Fibroblast of mammary gland (primary cell): ENCODE measurements at regions not wholly inside any gene's neighbourhood (a gene's known extent, or its start where the extent isn't known, plus 50 kb on each side); places are given as distances from the start of the nearest gene placed in this dataset.
"Not testable (repeated sequence)": the region's sequence is repeated elsewhere in the genome, so short reads cannot be mapped to it uniquely, and the experiment has no call there.

Source experiments
- DNase-seq: peaks from one replicate; pipeline ENCODE4 v3.0.0-alpha.2; 2010; ENCODE audit warnings: low read depth
- H3K4me3 ChIP-seq: 2 replicates; pipeline ENCODE4 v1.5.1; 2011; ENCODE audit warnings: low read depth, mild to moderate bottlenecking, low read length, moderate library complexity; ENCODE audit not compliant: control insufficient read depth
- TF ChIP-seq, protein P1 (sequence below): conservative IDR thresholded peaks from 2 replicates; pipeline ENCODE4 v1.5.1; 2011; ENCODE audit warnings: low read depth, low read length, inconsistent platforms; ENCODE audit not compliant: control insufficient read depth, insufficient read depth

DNA sequence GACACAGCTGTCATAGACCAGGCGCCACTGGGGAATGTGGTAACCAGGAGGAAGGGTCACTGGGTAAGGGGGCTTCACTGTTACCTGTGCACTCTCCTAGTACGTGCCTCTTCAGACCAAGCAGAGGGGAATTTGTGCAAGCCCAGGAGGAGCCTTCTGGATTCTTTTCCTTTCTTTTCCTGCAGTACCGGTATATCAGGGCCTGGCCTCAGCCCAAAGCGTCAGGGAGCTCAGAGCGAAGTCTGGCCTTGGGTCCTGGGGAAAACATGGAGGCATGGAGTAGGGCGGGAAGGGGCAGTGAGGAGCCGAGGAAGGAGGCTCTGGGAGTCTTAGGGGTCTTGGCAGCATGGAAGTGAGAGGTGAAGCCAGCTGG, 133.6 kb upstream of the GDF10 start:
- H3K4me3 ChIP-seq = no peak overlapping the region
- TF ChIP-seq, protein P1, sequence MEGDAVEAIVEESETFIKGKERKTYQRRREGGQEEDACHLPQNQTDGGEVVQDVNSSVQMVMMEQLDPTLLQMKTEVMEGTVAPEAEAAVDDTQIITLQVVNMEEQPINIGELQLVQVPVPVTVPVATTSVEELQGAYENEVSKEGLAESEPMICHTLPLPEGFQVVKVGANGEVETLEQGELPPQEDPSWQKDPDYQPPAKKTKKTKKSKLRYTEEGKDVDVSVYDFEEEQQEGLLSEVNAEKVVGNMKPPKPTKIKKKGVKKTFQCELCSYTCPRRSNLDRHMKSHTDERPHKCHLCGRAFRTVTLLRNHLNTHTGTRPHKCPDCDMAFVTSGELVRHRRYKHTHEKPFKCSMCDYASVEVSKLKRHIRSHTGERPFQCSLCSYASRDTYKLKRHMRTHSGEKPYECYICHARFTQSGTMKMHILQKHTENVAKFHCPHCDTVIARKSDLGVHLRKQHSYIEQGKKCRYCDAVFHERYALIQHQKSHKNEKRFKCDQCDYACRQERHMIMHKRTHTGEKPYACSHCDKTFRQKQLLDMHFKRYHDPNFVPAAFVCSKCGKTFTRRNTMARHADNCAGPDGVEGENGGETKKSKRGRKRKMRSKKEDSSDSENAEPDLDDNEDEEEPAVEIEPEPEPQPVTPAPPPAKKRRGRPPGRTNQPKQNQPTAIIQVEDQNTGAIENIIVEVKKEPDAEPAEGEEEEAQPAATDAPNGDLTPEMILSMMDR = no peak
- no peak for DNase-seq

DNA sequence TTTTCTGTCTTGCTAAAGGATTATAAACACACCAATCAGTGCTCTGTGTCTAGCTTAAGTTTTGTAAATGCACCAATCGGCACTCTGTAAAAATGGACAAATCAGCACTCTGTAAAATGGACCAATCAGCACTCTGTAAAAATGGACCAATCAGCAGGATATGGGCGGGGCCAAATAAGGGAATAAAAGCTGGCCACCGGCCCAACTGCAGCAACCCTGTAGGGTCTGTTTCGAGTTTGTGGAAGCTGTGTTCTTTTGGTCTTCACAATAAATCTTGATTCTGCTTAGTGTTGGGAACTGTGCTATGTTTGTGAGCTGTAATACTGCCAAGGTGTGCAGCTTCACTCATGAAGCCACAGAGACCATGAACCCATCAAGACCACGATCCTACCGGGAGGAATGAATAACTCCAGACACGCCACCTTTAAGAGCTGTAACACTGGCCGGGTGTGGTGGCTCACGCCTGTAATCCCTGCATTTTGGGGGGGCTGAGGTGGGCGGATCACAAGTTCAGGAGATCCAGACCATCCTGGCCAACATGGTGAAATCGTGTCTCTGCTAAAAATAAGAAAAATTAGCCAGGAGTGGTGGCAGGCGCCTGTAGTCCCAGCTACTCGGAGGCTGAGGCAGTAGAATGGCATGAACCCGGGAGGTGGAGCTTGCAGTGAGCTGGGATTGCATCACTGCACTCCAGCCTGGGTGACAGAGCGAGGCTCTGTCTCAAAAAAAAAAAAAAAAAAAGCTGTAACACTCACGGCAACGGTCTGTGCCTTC, 133.0 kb upstream of the GDF10 start:
- not testable (repeated sequence) for H3K4me3 ChIP-seq

DNA sequence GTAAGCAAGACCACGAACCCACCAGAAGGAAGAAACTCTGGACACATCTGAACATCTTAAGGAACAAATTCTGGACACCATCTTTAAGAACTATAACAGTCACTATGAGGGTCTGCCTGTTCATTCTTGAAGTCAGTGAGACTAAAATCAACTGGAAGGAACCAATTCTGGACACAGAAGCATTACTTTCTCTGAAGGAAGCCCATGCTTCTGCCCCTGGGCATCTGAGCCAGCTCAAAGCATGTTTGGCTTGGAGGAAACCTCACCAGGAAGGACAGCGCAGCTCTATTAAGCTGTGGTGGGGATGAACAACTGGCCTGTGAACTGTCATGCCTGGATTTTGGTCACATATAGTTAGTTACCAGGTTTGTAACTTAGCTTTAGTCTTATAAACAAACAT, 132.4 kb upstream of the GDF10 start:
- DNase-seq = no peak
- no peak overlapping the region for H3K4me3 ChIP-seq
- TF ChIP-seq, protein P1 = no peak

More for the DNA sequence above, 133.0 kb upstream of the GDF10 start:
- DNase-seq = peak; percentile 31

DNA sequence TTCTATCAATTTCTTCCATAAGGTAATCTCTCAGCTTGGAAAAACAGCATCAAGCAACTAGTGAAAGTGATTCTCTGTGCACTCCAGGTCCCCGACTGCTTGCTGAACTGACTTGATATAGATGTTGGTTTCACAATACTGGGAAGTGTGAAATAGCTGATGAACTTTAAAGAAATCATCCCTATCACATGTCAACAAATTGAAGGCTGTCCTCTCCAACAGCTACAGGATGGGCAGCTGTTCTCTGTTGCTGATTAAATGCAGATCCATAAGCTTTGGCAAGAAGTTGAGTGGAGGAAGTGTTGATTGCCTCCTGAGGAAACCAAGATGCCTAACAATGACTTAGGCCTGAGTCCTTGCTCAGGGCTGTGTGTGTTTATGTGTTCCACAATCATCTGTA, 130.4 kb upstream of the GDF10 start:
- H3K4me3 ChIP-seq = no peak overlapping the region
- DNase-seq = no peak
- TF ChIP-seq, protein P1 = no peak

DNA sequence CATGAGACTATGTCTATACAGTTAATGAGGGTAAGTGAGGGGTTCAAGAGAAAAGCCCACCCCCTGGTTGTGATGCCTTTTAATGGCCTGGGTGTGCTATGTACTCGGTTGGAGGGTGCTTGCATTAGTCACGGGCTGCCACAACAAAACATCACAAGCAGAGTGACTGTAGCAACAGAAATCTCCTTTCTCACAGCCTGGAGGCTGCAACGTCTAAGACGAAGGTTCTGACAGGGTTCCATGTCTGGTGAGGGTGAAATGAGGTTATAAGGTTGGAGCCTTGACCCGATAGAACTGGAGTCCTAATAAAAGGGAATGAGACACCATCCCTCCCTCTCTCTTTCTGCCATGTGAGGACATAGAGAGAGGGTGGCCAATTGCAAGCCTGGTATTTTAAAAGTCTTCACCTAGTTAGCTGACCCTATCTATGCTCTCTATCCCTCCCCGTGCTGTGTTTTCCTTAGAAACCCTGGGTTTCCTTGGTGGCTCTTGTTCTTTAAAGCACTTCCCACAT, 126.0 kb upstream of the GDF10 start:
- TF ChIP-seq, protein P1 = no peak
- no peak overlapping the region for H3K4me3 ChIP-seq
- DNase-seq = no peak

DNA sequence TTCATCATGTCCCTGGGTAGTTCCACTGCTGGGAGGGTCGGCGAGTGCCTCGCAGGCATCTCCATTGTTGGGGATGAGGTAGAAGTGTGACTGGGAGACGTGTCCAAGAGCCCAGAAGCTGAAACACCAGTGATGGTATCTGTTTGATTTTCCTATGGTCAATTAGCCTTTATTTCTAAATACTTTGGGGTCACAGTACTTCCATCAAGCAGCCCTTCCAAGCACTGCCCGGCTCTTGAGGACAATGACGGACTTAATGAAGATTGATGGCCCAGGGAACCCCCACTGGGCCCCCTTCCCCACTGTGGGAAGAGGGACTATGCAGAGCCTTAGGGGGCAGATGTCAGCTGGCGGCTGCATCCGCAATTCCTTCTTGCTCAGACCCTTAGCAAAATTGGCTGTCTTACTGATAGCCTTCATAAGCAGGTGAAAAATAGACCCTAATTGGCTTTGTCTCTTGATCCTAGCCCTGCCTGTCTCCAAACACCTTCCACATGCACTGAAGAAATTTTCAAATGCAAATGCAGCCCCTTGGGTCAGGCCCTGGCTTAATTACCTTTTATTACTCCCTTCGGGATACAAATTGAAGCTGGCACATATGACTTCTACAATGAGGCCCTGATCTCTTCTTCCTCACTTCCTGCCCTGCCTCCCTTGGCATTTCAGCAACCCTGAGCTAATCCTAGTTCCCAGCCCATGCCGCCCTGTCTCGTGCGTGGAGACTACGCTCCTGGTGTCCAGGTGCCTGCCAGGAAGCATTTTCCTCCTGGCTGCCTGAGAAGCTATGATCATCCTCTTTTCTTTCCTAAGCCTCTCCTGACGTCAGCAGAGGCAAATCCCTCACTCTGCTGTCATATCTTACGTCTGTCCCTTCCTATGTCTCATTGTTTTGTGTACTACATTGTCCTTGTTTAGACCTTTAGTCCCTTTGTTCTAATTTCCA, 124.5 kb upstream of the GDF10 start:
- DNase-seq = no peak
- no peak overlapping the region for H3K4me3 ChIP-seq
- TF ChIP-seq, protein P1 = no peak

DNA sequence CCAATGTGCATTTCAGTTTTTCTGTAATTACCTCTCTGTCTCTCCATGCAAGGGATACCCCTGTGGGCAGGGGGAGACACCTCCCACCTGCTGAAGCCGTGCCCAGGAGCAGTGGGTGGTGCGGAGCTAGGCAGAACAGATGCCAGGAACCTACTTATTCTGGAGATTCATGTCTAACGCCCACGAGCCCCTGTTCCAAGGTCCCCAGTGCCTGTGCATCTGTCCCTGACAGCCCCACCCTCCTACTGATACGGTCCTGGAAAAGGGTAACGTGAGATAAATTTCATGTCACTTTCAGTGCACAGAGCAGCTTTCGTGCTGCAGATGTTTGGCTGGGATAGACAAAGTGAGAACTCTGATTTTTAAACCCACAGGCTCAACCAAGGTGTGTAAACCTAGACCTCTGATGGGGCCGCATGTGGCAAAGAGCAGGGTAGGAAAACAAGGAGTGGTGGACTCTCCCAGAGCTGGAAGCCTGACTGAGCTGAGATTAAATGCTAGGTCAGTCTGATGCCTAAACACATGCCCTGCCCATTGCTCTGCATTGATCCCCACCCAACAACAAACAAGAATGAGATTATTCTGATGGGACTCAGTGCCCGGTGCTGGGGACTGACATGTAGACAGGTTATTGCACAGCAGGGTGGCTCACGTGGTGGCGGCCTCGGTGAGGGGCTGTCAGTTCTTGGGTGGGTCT, 123.6 kb upstream of the GDF10 start:
- TF ChIP-seq, protein P1 = no peak
- H3K4me3 ChIP-seq = no peak overlapping the region
- DNase-seq = no peak
